ENCODE measurements at regions not wholly inside any gene's neighbourhood (a gene's known extent, or its start where the extent isn't known, plus 50 kb on each side); places are given as distances from the start of the nearest gene placed in this dataset.

DNA sequence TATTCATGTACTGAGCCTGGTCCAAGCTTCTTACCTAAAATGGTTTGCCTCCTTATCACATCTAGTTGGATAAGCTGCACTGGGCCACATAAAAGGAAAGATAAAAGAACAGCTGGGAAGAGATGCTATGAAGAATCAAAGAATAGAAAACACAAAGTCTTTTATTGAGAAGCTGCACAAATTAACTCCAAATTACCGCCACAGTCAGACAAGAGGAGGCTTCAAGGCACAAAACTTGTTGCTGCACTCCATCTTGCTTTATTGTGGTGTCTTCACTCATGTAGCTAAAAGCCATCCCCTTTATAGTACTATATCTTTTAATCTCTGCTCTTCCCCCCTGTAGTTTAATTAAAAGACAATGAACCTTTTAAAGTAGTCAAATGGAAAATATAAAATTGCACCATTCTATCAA lies 330.6 kb upstream of the PMFBP1 start:
- CTCF ChIA-PET = interaction anchor here (1.1 kb wide), 1 partner anchor 674 kb away, joined by 4 read pairs; no protein-coding TSS in a partner anchor
- no peaks in the 10 kb centered on the region for H3K27me3 Mint-ChIP-seq (ENCODE audit: unreplicated experiment)
- intact Hi-C loops (cut with micrococcal nuclease; ENCODE audit: unreplicated experiment) = loop anchor here (5.0 to 10.0 kb wide), 9 partner anchors 282 to 1532 kb away; partner anchors contain the start of gene ZFHX3
- no TSS peak for BruUV-seq (replicated peaks)
- TF ChIP-seq, protein P1, sequence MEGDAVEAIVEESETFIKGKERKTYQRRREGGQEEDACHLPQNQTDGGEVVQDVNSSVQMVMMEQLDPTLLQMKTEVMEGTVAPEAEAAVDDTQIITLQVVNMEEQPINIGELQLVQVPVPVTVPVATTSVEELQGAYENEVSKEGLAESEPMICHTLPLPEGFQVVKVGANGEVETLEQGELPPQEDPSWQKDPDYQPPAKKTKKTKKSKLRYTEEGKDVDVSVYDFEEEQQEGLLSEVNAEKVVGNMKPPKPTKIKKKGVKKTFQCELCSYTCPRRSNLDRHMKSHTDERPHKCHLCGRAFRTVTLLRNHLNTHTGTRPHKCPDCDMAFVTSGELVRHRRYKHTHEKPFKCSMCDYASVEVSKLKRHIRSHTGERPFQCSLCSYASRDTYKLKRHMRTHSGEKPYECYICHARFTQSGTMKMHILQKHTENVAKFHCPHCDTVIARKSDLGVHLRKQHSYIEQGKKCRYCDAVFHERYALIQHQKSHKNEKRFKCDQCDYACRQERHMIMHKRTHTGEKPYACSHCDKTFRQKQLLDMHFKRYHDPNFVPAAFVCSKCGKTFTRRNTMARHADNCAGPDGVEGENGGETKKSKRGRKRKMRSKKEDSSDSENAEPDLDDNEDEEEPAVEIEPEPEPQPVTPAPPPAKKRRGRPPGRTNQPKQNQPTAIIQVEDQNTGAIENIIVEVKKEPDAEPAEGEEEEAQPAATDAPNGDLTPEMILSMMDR (IDR thresholded peaks at IDR 0.05; ENCODE audit: unreplicated experiment) = no peak
- no peak for DNase-seq
- H3K27ac Mint-ChIP-seq (ENCODE audit: unreplicated experiment) = no peak overlapping the region
- H3K4me1 Mint-ChIP-seq (ENCODE audit: low read depth, unreplicated experiment) = no peaks in the 10 kb centered on the region
- H3K4me3 Mint-ChIP-seq (ENCODE audit: low read depth, unreplicated experiment) = no peak overlapping the region
- no peaks in the 10 kb centered on the region for H3K9me3 Mint-ChIP-seq (ENCODE audit: low read depth, unreplicated experiment)
- H3K36me3 Mint-ChIP-seq (ENCODE audit: insufficient read depth, unreplicated experiment) = no peaks in the 10 kb centered on the region

DNA sequence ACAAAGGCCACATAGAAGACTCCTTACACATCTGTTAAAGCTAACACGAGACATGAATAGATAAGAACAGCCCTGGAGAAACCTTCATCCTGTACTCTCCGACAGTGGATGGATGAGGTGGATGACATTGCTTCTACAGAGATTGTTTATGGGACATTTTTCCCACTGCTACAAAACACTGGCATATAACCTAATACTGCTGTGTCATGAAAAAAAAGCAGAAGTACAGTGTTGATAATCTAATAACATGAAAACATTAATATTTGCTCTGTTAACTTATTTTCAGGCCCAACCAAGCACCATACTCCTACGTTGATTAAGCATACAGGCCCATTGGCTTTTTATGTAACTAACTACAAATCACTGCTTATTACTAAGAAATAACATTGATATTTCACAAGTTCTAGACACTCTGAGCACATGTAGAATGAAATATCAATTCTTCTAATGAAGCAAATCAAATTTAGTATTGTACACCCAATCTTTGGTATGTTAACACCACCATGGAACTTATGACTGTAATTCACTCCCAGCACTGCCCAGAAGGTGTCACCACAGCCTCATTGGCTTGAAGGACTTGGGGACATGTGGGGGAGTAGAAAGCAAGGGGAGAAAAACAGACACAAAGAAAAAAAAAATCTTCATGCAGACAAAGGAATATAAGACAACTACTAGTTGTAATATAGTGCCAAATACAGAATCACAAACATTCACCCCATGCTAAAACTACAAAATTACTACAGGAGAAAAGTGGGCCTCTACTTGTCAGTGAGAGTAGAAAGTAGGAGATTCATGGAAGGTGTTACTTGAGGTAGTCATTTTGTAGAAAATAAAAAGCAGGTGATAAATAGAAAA lies 330.0 kb upstream of the PMFBP1 start:
- BruUV-seq (replicated peaks) = no TSS peak
- no peak overlapping the region for H3K27ac Mint-ChIP-seq (ENCODE audit: unreplicated experiment)
- H3K27me3 Mint-ChIP-seq (ENCODE audit: unreplicated experiment) = no peaks in the 10 kb centered on the region
- peak; percentile 70 for DNase-seq
- TF ChIP-seq, protein P1 (IDR thresholded peaks at IDR 0.05; ENCODE audit: unreplicated experiment) = peak; percentile 74
- H3K9me3 Mint-ChIP-seq (ENCODE audit: low read depth, unreplicated experiment) = no peaks in the 10 kb centered on the region
- no peaks in the 10 kb centered on the region for H3K4me1 Mint-ChIP-seq (ENCODE audit: low read depth, unreplicated experiment)
- no peaks in the 10 kb centered on the region for H3K36me3 Mint-ChIP-seq (ENCODE audit: insufficient read depth, unreplicated experiment)
- no peak overlapping the region for H3K4me3 Mint-ChIP-seq (ENCODE audit: low read depth, unreplicated experiment)
- intact Hi-C loops (cut with micrococcal nuclease; ENCODE audit: unreplicated experiment) = loop anchor here (5.0 to 10.0 kb wide), 9 partner anchors 283 to 1533 kb away; partner anchors contain the start of gene ZFHX3
- CTCF ChIA-PET = interaction anchor here (0.5 kb wide), 1 partner anchor 303 kb away, joined by 5 read pairs; no protein-coding TSS in a partner anchor

DNA sequence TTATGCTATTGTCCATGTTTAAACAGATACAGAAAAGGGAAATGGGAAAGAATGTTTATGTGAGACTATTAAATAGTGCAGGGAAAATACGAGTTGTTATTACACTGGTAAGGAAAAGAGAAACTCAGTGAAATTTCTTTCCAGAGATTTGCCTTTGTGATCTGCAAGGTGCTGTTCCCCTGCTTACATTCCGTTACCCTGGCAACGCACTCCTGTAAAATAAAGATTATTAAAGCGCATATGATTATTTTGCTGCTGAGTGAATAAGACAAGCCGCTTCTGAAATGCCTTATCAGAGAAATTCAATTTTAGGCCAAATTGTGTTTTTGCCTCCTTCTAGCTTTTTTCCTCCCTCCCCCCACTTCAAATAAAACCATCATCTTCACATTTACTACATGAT lies 328.6 kb upstream of the PMFBP1 start:
- H3K27me3 Mint-ChIP-seq (ENCODE audit: unreplicated experiment) = no peaks in the 10 kb centered on the region
- no peaks in the 10 kb centered on the region for H3K4me1 Mint-ChIP-seq (ENCODE audit: low read depth, unreplicated experiment)
- no TSS peak for BruUV-seq (replicated peaks)
- H3K9me3 Mint-ChIP-seq (ENCODE audit: low read depth, unreplicated experiment) = no peaks in the 10 kb centered on the region
- DNase-seq = no peak
- H3K36me3 Mint-ChIP-seq (ENCODE audit: insufficient read depth, unreplicated experiment) = no peaks in the 10 kb centered on the region
- intact Hi-C loops (cut with micrococcal nuclease; ENCODE audit: unreplicated experiment) = loop anchor here (5.0 to 10.0 kb wide), 9 partner anchors 284 to 1534 kb away; partner anchors contain the start of gene ZFHX3
- H3K27ac Mint-ChIP-seq (ENCODE audit: unreplicated experiment) = no peak overlapping the region
- CTCF ChIA-PET = interaction anchor here (0.6 kb wide), 1 partner anchor 53 kb away, joined by 3 read pairs; no protein-coding TSS in a partner anchor
- TF ChIP-seq, protein P1 (IDR thresholded peaks at IDR 0.05; ENCODE audit: unreplicated experiment) = no peak
- no peak overlapping the region for H3K4me3 Mint-ChIP-seq (ENCODE audit: low read depth, unreplicated experiment)

DNA sequence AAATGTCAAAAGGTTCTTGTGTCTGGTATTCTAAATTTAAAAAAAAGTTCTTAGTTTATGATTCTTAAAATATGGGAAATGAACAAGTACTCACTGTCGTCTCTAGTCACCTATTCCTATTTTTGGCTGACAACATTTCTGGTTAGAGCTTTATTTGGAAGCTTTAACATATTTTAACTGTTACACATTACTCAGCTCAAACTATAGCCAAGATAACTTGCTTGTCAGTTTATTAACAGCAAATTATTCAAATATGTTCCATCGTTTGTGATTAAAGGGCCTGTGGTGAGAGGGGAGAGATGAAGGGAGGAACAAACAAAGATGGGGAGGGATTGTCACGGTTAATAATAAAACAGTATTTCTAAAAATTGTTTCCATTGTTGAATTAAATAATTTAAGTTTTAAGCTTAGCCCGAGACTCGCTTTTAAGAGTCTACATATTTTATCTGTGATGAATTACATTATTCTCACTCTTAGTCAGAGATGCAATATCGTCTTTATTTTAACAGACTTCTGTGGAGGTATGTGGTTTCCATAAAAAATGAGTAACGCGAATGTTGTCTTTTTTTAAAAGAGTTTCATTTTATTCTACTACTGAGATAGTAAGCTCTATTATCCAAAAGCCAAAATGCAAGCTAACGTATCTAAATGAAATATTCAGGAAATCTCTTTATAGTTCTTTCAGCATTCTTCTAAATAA lies 321.9 kb upstream of the PMFBP1 start:
- intact Hi-C loops (cut with micrococcal nuclease; ENCODE audit: unreplicated experiment) = no loop called here
- H3K4me3 Mint-ChIP-seq (ENCODE audit: low read depth, unreplicated experiment) = no peak overlapping the region
- BruUV-seq (replicated peaks) = no TSS peak
- H3K4me1 Mint-ChIP-seq (ENCODE audit: low read depth, unreplicated experiment) = no peaks in the 10 kb centered on the region
- H3K9me3 Mint-ChIP-seq (ENCODE audit: low read depth, unreplicated experiment) = no peaks in the 10 kb centered on the region
- DNase-seq = no peak
- no peak overlapping the region for H3K27ac Mint-ChIP-seq (ENCODE audit: unreplicated experiment)
- CTCF ChIA-PET = interaction anchor here (0.5 to 0.6 kb wide), 2 partner anchors 544 to 683 kb away, joined by 5 read pairs; no protein-coding TSS in a partner anchor
- TF ChIP-seq, protein P1 (IDR thresholded peaks at IDR 0.05; ENCODE audit: unreplicated experiment) = no peak
- no peaks in the 10 kb centered on the region for H3K36me3 Mint-ChIP-seq (ENCODE audit: insufficient read depth, unreplicated experiment)
- no peaks in the 10 kb centered on the region for H3K27me3 Mint-ChIP-seq (ENCODE audit: unreplicated experiment)
